GM13976 (cell line): ENCODE measurements at regions not wholly inside any gene's neighbourhood (a gene's known extent, or its start where the extent isn't known, plus 50 kb on each side); places are given as distances from the start of the nearest gene placed in this dataset.

Experiments used
- DNase-seq: peaks from one replicate; pipeline ENCODE4 v3.0.0; 2012; ENCODE audit warnings: low spot score
- CTCF ChIP-seq: IDR thresholded peaks from 2 replicates; pipeline ENCODE4 v1.5.1; 2012; ENCODE audit warnings: borderline replicate concordance, mild to moderate bottlenecking; ENCODE audit not compliant: insufficient read depth; ENCODE audit errors: extremely low read depth, missing control alignments, control extremely low read depth
- in situ Hi-C: fragments of 300-500 bp; cut with MboI; formaldehyde crosslinking; loops from one replicate; pipeline ENCODE4 v1.12.0; 2022; ENCODE audit warnings: low sequenced_read_pairs, mixed read lengths, inconsistent platforms; ENCODE audit not compliant: unreplicated experiment

DNA sequence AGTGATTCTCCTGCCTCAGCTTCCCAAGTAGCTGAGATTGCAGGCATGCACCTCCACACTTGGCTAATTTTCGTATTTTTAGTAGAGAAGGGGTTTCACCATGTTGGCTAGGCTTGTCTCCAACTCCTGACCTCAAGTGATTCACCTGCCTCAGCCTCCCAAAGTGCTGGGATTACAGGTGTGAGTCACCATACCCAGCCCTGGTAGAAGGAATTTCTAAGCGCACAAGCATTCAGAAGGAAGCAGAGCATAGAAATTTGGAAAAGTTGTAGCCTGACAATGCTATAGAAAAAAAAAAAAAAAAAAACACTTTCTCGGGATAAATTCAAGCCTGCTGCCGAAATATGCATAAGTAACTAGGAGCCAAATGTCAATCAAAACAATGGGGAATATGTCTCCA lies 249.4 kb downstream of the GRB14 start:
- in situ Hi-C loops: no loop called here
- no peak for DNase-seq
- no peak for TF ChIP-seq CTCF

DNA sequence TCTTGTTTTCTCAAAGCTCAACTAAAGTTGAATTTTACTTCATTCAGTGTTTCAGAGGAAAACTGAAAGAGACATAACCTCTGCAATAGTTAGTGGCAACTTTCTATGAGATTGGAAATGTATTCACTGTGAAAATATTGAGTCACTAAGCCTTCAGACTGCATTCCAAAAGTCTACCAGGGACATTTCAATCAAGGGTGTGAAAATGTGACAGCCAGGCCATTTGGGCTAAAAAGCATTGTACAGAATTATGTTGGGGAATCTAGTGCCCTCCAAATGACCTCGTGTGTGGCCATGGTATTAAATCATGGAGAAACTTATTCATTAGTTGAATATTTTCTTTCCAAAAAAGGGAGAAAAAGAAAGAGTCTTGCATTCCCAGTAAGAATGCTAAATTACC lies 251.9 kb downstream of the GRB14 start:
- no peak for TF ChIP-seq CTCF
- no peak for DNase-seq
- in situ Hi-C loops: no loop called here

DNA sequence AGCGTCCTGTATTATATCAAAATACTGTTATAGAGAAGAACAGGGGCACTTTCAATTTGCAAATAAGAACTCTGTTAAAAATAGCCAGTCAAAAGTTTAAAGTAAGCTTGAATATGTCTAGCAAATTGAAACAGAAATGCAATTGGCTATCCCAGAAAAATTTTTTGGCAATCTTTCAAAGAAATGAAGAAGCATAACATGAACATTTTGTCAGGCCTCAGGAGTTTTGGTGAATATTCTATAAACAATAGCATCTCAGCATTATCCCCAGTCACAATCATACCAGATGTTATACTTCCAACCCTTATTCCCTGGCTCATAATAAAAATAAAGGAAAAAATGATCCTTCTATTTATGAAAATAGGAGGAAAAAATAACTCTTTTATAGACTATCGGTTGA lies 252.4 kb downstream of the GRB14 start:
- no peak for DNase-seq
- in situ Hi-C loops: no loop called here
- no peak for TF ChIP-seq CTCF

DNA sequence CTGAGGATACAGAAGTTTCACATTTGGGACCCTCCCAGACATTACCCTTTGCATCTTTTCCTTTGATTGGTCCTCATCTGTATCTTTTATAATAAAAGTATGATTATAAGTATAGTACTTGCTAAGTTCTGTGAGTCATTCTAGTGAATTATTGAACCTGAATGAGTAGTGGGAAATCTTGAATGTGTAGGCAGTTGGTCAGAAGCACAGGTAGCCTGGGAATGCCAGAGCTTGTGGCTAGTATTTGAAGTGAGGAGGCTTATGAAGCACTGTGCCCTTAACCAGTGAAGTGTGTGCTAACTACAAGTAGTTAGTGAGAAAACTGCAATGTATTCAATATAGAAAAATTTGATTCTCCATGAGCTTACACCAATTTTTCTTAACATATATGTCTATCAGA lies 257.6 kb downstream of the GRB14 start:
- DNase-seq: no peak
- in situ Hi-C loops: no loop called here
- TF ChIP-seq CTCF: no peak

DNA sequence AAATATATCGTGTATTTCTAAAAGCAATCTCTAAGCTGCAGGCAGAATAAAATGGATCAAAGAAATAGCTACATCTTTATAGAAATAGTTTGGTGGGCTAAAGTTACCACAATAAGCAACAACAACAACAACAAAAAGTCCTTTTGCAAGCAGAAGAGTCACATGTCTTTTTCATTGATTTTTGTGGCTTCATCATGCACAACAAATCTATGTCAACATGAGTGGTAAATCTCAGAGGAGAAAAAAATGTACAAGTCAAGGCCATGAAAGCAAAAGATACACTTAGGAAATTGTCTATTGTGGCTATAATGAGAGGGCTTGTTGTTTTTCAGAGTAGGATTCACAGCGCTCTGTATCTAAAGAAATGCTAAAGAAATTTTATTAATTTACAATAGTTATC lies 269.7 kb downstream of the GRB14 start:
- in situ Hi-C loops: no loop called here
- TF ChIP-seq CTCF: no peak
- DNase-seq: no peak

DNA sequence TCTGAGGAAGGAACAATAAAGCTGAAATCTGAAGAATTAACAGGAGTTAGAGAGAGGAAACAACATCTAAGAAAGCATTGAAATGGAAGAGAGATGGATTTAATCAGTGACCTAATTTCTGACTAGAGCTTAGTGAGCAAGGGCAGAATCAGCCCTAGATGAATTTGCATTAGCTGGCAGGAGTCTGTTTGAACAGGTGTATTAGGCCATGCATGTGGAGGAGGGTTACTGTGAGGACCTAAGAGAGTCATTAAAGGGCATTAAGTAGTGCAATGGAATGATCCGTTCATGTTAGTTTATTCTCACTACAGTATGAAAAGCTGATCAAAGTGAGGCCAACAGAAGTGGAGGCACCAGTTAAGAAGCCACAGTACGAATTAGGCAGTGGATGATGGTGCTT lies 285.3 kb downstream of the GRB14 start:
- in situ Hi-C loops: no loop called here
- TF ChIP-seq CTCF: no peak
- no peak for DNase-seq

DNA sequence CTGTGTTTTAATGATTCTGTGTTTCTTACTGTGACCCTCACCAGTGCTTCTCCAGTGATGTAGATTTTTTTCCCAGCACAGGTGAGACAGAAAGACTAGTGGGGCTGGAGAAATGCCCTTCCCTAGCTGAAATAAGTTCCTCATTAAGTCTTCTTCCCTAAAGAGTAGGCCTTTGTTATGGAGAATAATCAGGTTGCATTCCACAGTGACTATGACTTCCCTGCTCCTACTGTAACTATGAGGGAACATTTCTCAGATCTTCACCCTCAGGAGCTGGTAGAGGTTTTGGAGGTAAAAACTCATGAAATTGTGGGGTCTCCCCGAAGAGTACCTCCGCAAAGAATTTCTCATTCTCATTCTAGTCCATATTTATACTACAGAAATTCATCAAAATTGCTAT lies 286.2 kb downstream of the GRB14 start:
- DNase-seq: no peak
- in situ Hi-C loops: no loop called here
- no peak for TF ChIP-seq CTCF
